ENCODE measurements at regions not wholly inside any gene's neighbourhood (a gene's known extent, or its start where the extent isn't known, plus 50 kb on each side); places are given as distances from the start of the nearest gene placed in this dataset.

- Histone ChIP-seq H3K56ac (ENCODE audit: extremely low read depth, insufficient read depth, low read length) (no peak overlapping the region), H2AK9ac (replicated peaks; ENCODE audit: low read depth, low read length, poor library complexity) (no peak overlapping the region), H3K4me2 (ENCODE audit: low read depth, low read length) (no peak overlapping the region), H2BK15ac (ENCODE audit: low read depth, low read length) (no peak overlapping the region), H3K4ac (ENCODE audit: low read depth, low read length) (no peak overlapping the region), H3K27ac (ENCODE audit: insufficient read depth, low read length) (no peak overlapping the region), H2BK20ac (ENCODE audit: low read depth, low read length) (no peak overlapping the region), H4K5ac (ENCODE audit: low read depth, low read length) (no peak overlapping the region), H3K14ac (replicated peaks; ENCODE audit: low read depth, low read length) (no peak overlapping the region), H2AK5ac (ENCODE audit: low read depth, low read length) (no peak overlapping the region), H3K23ac (ENCODE audit: low read depth, low read length) (no peak overlapping the region), H4K20me1 (ENCODE audit: insufficient read depth, low read length) (no peaks in the 10 kb centered on the region), H2AFZ (replicated peaks; ENCODE audit: low read length, poor library complexity) (no peak overlapping the region), H3K36me3 (ENCODE audit: control insufficient read depth, insufficient read depth, low read length) (no peaks in the 10 kb centered on the region), H3K9ac (ENCODE audit: low read depth, low read length) (no peak overlapping the region), H2BK5ac (ENCODE audit: low read depth, low read length, poor library complexity, severe bottlenecking) (no peak overlapping the region), H3K9me3 (ENCODE audit: control insufficient read depth, insufficient read depth, low read length) (0 out of 2 replicates have a peak, but pooled peaks cover 2% of the 10 kb centered on the region), H3K79me1 (ENCODE audit: low read depth in 1 of 2, low read length in 2 of 2) (no peaks in the 10 kb centered on the region), H3K27me3 (ENCODE audit: control insufficient read depth, insufficient read depth, low read length) (no peaks in the 10 kb centered on the region), H3K4me1 (ENCODE audit: control insufficient read depth, insufficient read depth, low read length) (no peaks in the 10 kb centered on the region), H3K4me3 (ENCODE audit: insufficient read depth, low read depth, low read length) (no peak overlapping the region), H3K9me1 (ENCODE audit: insufficient read depth, low read length) (no peaks in the 10 kb centered on the region), H3K18ac (ENCODE audit: low read depth, low read length) (no peak overlapping the region), H4K91ac (ENCODE audit: insufficient read depth, low read depth, low read length) (no peak overlapping the region), H4K8ac (ENCODE audit: low read depth in 2 of 2, low read length in 2 of 2) (no peak overlapping the region), H2BK120ac (ENCODE audit: low read depth, low read length) (no peak overlapping the region)
- intact Hi-C loops (cut with micrococcal nuclease) = no loop called here
- ChIA-PET CTCF (no interaction called here), POLR2A (ENCODE audit: unreplicated experiment) (no interaction called here)
- BruUV-seq (replicated peaks) = no TSS peak
- DNase-seq (no peak), ATAC-seq (ENCODE audit: low read depth) (no peak)
- dilution Hi-C loops (cut with HindIII; ENCODE audit: low sequenced_read_pairs, unreplicated experiment) = no loop called here
- no peak for TF ChIP-seq RCOR1 (IDR thresholded peaks at IDR 0.05; ENCODE audit: insufficient replicate concordance, low read length)
- TF ChIP-seq MXI1 (IDR thresholded peaks at IDR 0.05; ENCODE audit: borderline replicate concordance, low read depth, low read length) = no peak
- TF ChIP-seq BHLHE40 (IDR thresholded peaks at IDR 0.05; ENCODE audit: low read depth, low read length) = no peak
- TF ChIP-seq CHD1 (IDR thresholded peaks at IDR 0.05; ENCODE audit: low read depth, low read length) = no peak
- TF ChIP-seq POLR2A (IDR thresholded peaks at IDR 0.05; ENCODE audit: low read depth, low read length) = no peak
- TF ChIP-seq, protein P1, sequence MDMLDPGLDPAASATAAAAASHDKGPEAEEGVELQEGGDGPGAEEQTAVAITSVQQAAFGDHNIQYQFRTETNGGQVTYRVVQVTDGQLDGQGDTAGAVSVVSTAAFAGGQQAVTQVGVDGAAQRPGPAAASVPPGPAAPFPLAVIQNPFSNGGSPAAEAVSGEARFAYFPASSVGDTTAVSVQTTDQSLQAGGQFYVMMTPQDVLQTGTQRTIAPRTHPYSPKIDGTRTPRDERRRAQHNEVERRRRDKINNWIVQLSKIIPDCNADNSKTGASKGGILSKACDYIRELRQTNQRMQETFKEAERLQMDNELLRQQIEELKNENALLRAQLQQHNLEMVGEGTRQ (IDR thresholded peaks at IDR 0.05; ENCODE audit: low read depth, low read length) = no peak
- no peak for TF ChIP-seq CEBPB (IDR thresholded peaks at IDR 0.05; ENCODE audit: low read depth, low read length)
- no peak for TF ChIP-seq MAZ (IDR thresholded peaks at IDR 0.05; ENCODE audit: borderline replicate concordance, low read depth, low read length)
- no peak for TF ChIP-seq SMC3 (IDR thresholded peaks at IDR 0.05; ENCODE audit: low read depth, low read length)
- TF ChIP-seq RFX5 (IDR thresholded peaks at IDR 0.05; ENCODE audit: low read depth, low read length) = no peak
- no peak for TF ChIP-seq FOS (IDR thresholded peaks at IDR 0.05; ENCODE audit: low read depth, low read length)
- in situ Hi-C loops (cut with MboI; ENCODE audit: low sequenced_read_pairs) = no loop called here
These were observed 746.6 kb upstream of the ACO1 start for GRCh38 chr9:31637861-31638260.
